Omental fat pad (tissue), 3 donors: ENCODE measurements at regions not wholly inside any gene's neighbourhood (a gene's known extent, or its start where the extent isn't known, plus 50 kb on each side); places are given as distances from the start of the nearest gene placed in this dataset.

ENCODE experiments used
- ATAC-seq: fragments of 150-250 bp; one replicate; pipeline ENCODE4 v1.9.1; 2016; ENCODE audit warnings: mild to moderate bottlenecking, moderate library complexity; ENCODE audit not compliant: low FRiP score
- DNase-seq: peaks from one replicate; pipeline ENCODE4 v3.0.0-alpha.2; 2019; ENCODE audit warnings: low spot score
- TF ChIP-seq, protein P1 (sequence below), 3 donors: fragments of 450-650 bp; IDR thresholded peaks; one replicate each; pipeline ENCODE4 v1.5.1; 2016 to 2017; ENCODE audit warnings: antibody characterized with exemption in 3 of 3, mild to moderate bottlenecking in 3 of 3, moderate library complexity in 2 of 3

DNA sequence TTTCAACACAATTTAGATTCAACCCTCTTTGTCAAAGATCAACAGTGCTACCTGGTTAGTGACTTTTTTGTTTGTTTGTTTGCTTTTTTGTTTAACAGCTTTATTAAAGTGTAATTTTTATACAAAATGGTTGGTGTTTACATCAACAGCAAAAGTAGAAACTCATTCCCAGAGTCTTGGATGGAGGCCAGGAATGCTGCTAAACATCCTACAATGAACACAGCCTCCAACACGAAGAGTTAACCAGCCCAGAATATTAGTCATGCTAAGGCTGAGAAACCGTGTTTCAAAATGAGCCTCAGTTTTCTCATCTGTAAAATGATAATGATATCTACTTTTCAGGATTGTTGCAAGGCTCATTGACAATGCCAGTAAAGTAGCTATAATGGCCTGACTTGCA is 211.0 kb upstream of the MAF start:
- ATAC-seq (no peak), DNase-seq (no peak)
- TF ChIP-seq, protein P1, sequence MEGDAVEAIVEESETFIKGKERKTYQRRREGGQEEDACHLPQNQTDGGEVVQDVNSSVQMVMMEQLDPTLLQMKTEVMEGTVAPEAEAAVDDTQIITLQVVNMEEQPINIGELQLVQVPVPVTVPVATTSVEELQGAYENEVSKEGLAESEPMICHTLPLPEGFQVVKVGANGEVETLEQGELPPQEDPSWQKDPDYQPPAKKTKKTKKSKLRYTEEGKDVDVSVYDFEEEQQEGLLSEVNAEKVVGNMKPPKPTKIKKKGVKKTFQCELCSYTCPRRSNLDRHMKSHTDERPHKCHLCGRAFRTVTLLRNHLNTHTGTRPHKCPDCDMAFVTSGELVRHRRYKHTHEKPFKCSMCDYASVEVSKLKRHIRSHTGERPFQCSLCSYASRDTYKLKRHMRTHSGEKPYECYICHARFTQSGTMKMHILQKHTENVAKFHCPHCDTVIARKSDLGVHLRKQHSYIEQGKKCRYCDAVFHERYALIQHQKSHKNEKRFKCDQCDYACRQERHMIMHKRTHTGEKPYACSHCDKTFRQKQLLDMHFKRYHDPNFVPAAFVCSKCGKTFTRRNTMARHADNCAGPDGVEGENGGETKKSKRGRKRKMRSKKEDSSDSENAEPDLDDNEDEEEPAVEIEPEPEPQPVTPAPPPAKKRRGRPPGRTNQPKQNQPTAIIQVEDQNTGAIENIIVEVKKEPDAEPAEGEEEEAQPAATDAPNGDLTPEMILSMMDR (IDR thresholded peaks at IDR 0.05): no peak

DNA sequence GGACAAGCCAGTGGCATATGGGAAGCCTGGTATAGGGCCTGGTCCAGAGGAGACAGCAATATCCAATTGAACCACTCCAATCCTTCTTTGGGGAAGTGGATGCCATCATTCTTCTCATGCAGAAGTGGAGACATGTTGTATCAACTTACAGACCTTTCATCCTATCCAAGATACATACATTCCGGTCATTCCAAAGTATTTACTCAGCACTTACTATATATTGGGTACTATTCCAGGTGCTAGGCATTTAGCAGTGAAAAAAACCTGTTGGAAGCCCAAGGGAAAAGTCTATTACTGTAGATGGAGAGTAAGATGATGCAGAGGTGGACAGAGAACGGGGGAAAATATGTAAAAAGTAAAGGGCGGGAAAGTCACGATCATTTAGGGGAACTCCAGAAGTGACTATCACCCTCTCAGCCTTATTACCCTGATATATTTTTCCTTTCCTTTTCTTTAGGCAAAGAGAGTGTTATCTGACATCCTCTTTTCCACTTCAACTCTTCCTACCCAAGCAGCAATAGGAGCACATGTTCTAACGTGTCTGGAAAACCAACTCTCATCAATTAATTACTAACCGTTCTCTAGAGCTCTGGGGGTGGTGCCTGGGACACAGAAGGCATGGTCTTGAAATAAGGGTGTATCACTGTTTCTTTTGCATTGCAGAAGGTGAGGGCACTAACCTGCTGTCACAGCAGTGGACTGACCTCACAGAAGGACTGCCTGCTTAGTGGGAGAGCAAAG is 210.1 kb upstream of the MAF start:
- TF ChIP-seq, protein P1 (IDR thresholded peaks at IDR 0.05): no peak
- DNase-seq (no peak), ATAC-seq (no peak)

DNA sequence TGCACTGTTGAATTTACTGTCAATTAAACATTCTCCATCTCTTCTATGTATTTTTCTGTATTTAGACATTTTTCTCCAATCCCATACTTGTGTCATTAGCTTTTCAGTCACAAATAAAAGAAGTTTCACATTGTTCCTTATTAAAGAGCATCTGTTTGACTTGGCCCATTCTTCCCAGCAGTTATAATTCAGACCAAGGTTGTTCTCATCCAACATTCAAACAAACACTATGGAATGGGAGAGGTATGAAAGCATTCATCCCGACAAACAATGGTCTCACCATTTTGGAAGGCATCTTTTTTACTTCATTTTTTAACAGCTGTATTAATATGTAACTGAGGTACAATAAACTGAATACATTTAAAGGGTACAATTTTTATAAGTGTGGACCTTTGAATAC is 208.8 kb upstream of the MAF start:
- ATAC-seq (no peak), DNase-seq (no peak)
- TF ChIP-seq, protein P1 (IDR thresholded peaks at IDR 0.05): no peak

DNA sequence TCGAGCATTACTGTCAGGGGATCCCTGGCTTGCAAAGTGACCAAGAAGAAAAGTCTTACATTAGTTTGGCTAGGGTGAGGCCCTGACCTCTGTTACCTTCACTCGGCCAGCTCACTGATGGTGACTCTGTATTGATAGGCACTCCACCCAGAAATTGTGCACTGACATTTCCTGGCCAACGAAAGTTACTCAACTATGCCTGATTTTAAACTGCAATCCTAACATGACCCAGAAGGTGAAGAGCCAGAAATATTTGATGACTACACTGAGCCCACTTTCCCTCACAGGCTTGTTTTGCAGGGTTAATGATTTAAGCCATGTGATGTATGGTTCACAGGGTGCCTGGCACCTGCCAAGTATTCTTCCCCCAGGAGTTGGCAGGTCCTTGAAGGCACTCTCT is 208.2 kb upstream of the MAF start:
- no peak for ATAC-seq
- no peak for DNase-seq
- TF ChIP-seq, protein P1 (IDR thresholded peaks at IDR 0.05): no peak

DNA sequence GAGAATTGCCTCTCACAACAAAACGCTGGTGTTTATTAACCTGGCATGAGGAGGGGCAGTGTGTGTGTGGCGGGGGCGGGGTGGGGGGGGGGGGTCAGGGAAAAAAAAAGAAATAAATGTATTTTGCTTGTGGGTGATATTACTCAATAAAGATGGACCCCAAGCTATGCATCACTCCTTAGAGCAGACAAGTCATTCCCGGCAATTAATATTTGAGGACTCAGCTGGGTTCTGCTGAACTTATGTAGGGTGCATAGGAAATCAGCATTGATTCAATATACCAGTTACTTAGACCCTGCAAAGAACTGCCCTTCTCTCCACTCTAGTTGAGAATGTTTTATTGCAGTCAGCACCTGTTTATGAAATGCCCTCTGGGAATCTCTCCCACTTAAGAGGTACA is 206.2 kb upstream of the MAF start:
- no peak for ATAC-seq
- TF ChIP-seq, protein P1 (IDR thresholded peaks at IDR 0.05): no peak
- no peak for DNase-seq

DNA sequence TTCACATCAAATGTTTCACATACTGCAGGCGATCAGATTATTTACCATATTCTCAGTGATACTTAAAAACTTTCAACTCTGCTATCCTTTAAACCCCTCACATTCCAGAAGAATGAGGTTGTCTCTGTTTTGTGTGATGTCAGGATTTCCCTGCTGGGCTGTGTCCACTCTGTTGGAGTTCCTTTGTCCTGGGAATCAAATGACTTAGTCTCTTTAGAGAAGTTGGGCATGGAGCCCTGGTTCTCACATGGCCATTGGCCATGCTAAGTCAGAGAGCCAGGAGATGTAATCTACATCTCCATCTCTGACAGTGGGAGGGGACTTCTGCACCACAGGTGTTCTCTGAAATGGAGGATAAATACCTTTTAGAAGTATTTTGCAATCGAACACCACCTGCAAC is 205.1 kb upstream of the MAF start:
- ATAC-seq (no peak), DNase-seq (no peak)
- TF ChIP-seq, protein P1 (IDR thresholded peaks at IDR 0.05): no peak

DNA sequence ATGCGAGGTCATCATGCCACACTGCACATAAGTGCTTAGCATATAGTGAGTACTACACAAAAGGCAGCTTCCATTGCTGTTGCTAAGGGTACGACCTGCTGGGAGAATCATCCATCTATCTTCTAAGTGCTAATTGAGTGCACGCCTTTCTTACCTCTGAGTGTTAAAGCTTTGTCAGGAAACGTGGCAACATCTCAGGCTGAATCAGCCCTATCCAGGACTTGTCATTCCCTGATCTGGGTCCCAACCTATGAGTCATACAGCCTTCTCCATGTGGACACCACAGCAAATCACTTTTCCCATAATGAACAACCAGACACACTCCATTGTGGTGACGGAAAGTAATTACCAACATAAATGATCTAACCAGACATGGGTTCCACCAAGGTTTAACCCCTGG is 201.1 kb upstream of the MAF start:
- ATAC-seq (no peak), DNase-seq (no peak)
- TF ChIP-seq, protein P1 (IDR thresholded peaks at IDR 0.05): no peak
